Superior temporal gyrus (tissue), 1 donor: ENCODE measurements at regions not wholly inside any gene's neighbourhood (a gene's known extent, or its start where the extent isn't known, plus 50 kb on each side); places are given as distances from the start of the nearest gene placed in this dataset.

Experiments used
- DNase-seq: peaks from one replicate; pipeline ENCODE4 v3.0.0-alpha.2; 2016; ENCODE audit errors: extremely low spot score

GRCh38 chr10:3467052-3467951 lies 294.7 kb upstream of the PITRM1 start:
- peak; percentile 44 for DNase-seq

- no peak for DNase-seq
Observed at GRCh38 chr10:3465406-3465891, 292.9 kb upstream of the PITRM1 start.

- no peak for DNase-seq
Observed at GRCh38 chr10:3464760-3465405, 292.3 kb upstream of the PITRM1 start.

GRCh38 chr10:3460420-3461128 lies 288.0 kb upstream of the PITRM1 start:
- DNase-seq = no peak

GRCh38 chr10:3455385-3456334 lies 283.1 kb upstream of the PITRM1 start:
- DNase-seq = no peak

GRCh38 chr10:3452683-3453361 lies 280.2 kb upstream of the PITRM1 start:
- DNase-seq = peak; percentile 49

GRCh38 chr10:3452173-3452626 lies 279.6 kb upstream of the PITRM1 start:
- DNase-seq = peak; percentile 46

- DNase-seq = no peak
Observed at GRCh38 chr10:3451516-3452172, 279.1 kb upstream of the PITRM1 start.

GRCh38 chr10:3446221-3446620 lies 273.6 kb upstream of the PITRM1 start:
- no peak for DNase-seq

GRCh38 chr10:3445648-3446047 lies 273.1 kb upstream of the PITRM1 start:
- DNase-seq = no peak

GRCh38 chr10:3442451-3442990 lies 269.9 kb upstream of the PITRM1 start:
- no peak for DNase-seq

GRCh38 chr10:3439183-3439582 lies 266.6 kb upstream of the PITRM1 start:
- no peak for DNase-seq

GRCh38 chr10:3438606-3439005 lies 266.0 kb upstream of the PITRM1 start:
- no peak for DNase-seq

GRCh38 chr10:3435671-3436070 lies 263.1 kb upstream of the PITRM1 start:
- no peak for DNase-seq

- no peak for DNase-seq
Observed at GRCh38 chr10:3433988-3434387, 261.4 kb upstream of the PITRM1 start.

- no peak for DNase-seq
Observed at GRCh38 chr10:3433131-3433530, 260.5 kb upstream of the PITRM1 start.

- no peak for DNase-seq
Observed at GRCh38 chr10:3432081-3432825, 259.7 kb upstream of the PITRM1 start.

GRCh38 chr10:3430501-3430900 lies 257.9 kb upstream of the PITRM1 start:
- no peak for DNase-seq

- no peak for DNase-seq
Observed at GRCh38 chr10:3429676-3430075, 257.1 kb upstream of the PITRM1 start.
